ENCODE measurements at regions not wholly inside any gene's neighbourhood (a gene's known extent, or its start where the extent isn't known, plus 50 kb on each side); places are given as distances from the start of the nearest gene placed in this dataset.

- peaks cover 13% of the 10 kb centered on the region for H3K27me3 Mint-ChIP-seq (ENCODE audit: insufficient read depth, low read depth)
Measured at GRCh38 chr2:508121-508520, 169.1 kb downstream of the TMEM18 start.

GRCh38 chr2:506866-507265 is 170.3 kb downstream of the TMEM18 start:
- no peak overlapping the region for H3K9ac ChIP-seq
- peaks cover 55% of the 10 kb centered on the region for H3K27me3 ChIP-seq
- H3K4me1 ChIP-seq, result peaks cover 23% of the 10 kb centered on the region
- H3K79me2 ChIP-seq (ENCODE audit: low read depth), result no peaks in the 10 kb centered on the region
- peaks cover 18% of the 10 kb centered on the region for H3K27me3 Mint-ChIP-seq (ENCODE audit: insufficient read depth, low read depth)
- TF ChIP-seq EZH2phosphoT487 (IDR thresholded peaks at IDR 0.05), result no peak
- TF ChIP-seq EZH2 (IDR thresholded peaks at IDR 0.05), result no peak
- no peak for TF ChIP-seq CTCF (IDR thresholded peaks at IDR 0.05)
- H3K4me3 Mint-ChIP-seq, result no peak overlapping the region
- H3K27ac ChIP-seq, result no peak overlapping the region
- H4K20me1 ChIP-seq (ENCODE audit: low read depth), result no peaks in the 10 kb centered on the region
- H3K9me3 Mint-ChIP-seq, result peaks cover 51% of the 10 kb centered on the region
- H3K4me1 Mint-ChIP-seq, result peaks cover 37% of the 10 kb centered on the region
- no peak overlapping the region for H3K4me2 ChIP-seq
- no peak overlapping the region for H3K4me3 ChIP-seq
- H3K27ac Mint-ChIP-seq, result peak overlapping the region; percentile 80
- H3K9me3 ChIP-seq (ENCODE audit: low read depth), result no peaks in the 10 kb centered on the region
- no peaks in the 10 kb centered on the region for H3K36me3 ChIP-seq
- no peak overlapping the region for H2AFZ ChIP-seq (replicated peaks)
- peaks cover 5% of the 10 kb centered on the region for H3F3A ChIP-seq (ENCODE audit: low read depth)
- DNase-seq (ENCODE audit: low spot score), result no peak
- peaks cover 12% of the 10 kb centered on the region for H3K36me3 Mint-ChIP-seq

More at GRCh38 chr2:508121-508520, 169.1 kb downstream of the TMEM18 start:
- peaks cover 35% of the 10 kb centered on the region for H3K4me1 Mint-ChIP-seq
- H2AFZ ChIP-seq (replicated peaks), result no peak overlapping the region
- TF ChIP-seq EZH2phosphoT487 (IDR thresholded peaks at IDR 0.05) (no peak), CTCF (IDR thresholded peaks at IDR 0.05) (no peak), EZH2 (IDR thresholded peaks at IDR 0.05) (no peak)
- H3K4me1 ChIP-seq, result peaks cover 23% of the 10 kb centered on the region
- H3K9me3 Mint-ChIP-seq, result peaks cover 48% of the 10 kb centered on the region
- DNase-seq (ENCODE audit: low spot score), result no peak
- no peaks in the 10 kb centered on the region for H3K79me2 ChIP-seq (ENCODE audit: low read depth)
- no peak overlapping the region for H3K27ac ChIP-seq
- peaks cover 5% of the 10 kb centered on the region for H3F3A ChIP-seq (ENCODE audit: low read depth)
- no peak overlapping the region for H3K9ac ChIP-seq
- H3K4me3 ChIP-seq, result no peak overlapping the region
- H3K4me3 Mint-ChIP-seq, result no peak overlapping the region
- no peaks in the 10 kb centered on the region for H3K9me3 ChIP-seq (ENCODE audit: low read depth)
- no peak overlapping the region for H3K4me2 ChIP-seq
- no peaks in the 10 kb centered on the region for H4K20me1 ChIP-seq (ENCODE audit: low read depth)
- no peaks in the 10 kb centered on the region for H3K36me3 ChIP-seq
- peak overlapping the region; percentile 25 for H3K27ac Mint-ChIP-seq
- peaks cover 9% of the 10 kb centered on the region for H3K36me3 Mint-ChIP-seq
- peaks cover 67% of the 10 kb centered on the region for H3K27me3 ChIP-seq

- no peak overlapping the region for H2AFZ ChIP-seq (replicated peaks)
- H3K27ac ChIP-seq, result no peak overlapping the region
- no peak overlapping the region for H3K9ac ChIP-seq
- Mint-ChIP-seq H3K36me3 (peaks cover 10% of the 10 kb centered on the region), H3K9me3 (peaks cover 48% of the 10 kb centered on the region), H3K27ac (peak overlapping the region; percentile 80), H3K4me1 (peaks cover 40% of the 10 kb centered on the region), H3K4me3 (no peak overlapping the region), H3K27me3 (ENCODE audit: insufficient read depth, low read depth) (peaks cover 17% of the 10 kb centered on the region)
- H4K20me1 ChIP-seq (ENCODE audit: low read depth), result no peaks in the 10 kb centered on the region
- TF ChIP-seq EZH2 (IDR thresholded peaks at IDR 0.05) (no peak), EZH2phosphoT487 (IDR thresholded peaks at IDR 0.05) (no peak), CTCF (IDR thresholded peaks at IDR 0.05) (no peak)
- no peaks in the 10 kb centered on the region for H3K79me2 ChIP-seq (ENCODE audit: low read depth)
- H3K27me3 ChIP-seq, result peaks cover 51% of the 10 kb centered on the region
- no peaks in the 10 kb centered on the region for H3K9me3 ChIP-seq (ENCODE audit: low read depth)
- no peak for DNase-seq (ENCODE audit: low spot score)
- H3K4me3 ChIP-seq, result no peak overlapping the region
- peaks cover 5% of the 10 kb centered on the region for H3F3A ChIP-seq (ENCODE audit: low read depth)
- peak overlapping the region; percentile 43 for H3K4me2 ChIP-seq
- H3K36me3 ChIP-seq, result no peaks in the 10 kb centered on the region
- peaks cover 23% of the 10 kb centered on the region for H3K4me1 ChIP-seq
Measured at GRCh38 chr2:506451-506850, 170.8 kb downstream of the TMEM18 start.
